ENCODE measurements at regions not wholly inside any gene's neighbourhood (a gene's known extent, or its start where the extent isn't known, plus 50 kb on each side); places are given as distances from the start of the nearest gene placed in this dataset.

GRCh38 chr10:9645928-9646600 lies 1371.6 kb upstream of the CELF2 start:
- no peak overlapping the region for H3K27ac Mint-ChIP-seq
- DNase-seq = no peak
- H3K9me3 Mint-ChIP-seq = peaks cover 22% of the 10 kb centered on the region
- H3K4me1 Mint-ChIP-seq = no peaks in the 10 kb centered on the region
- no peak overlapping the region for H3K4me3 Mint-ChIP-seq
- TF ChIP-seq CTCF (IDR thresholded peaks at IDR 0.05) = no peak
- H3K36me3 Mint-ChIP-seq (ENCODE audit: low read depth) = no peaks in the 10 kb centered on the region
- no peaks in the 10 kb centered on the region for H3K27me3 Mint-ChIP-seq (ENCODE audit: low read depth, poor library complexity)

GRCh38 chr10:9654261-9654660 lies 1363.4 kb upstream of the CELF2 start:
- H3K4me1 Mint-ChIP-seq = no peaks in the 10 kb centered on the region
- H3K27ac Mint-ChIP-seq = no peak overlapping the region
- TF ChIP-seq CTCF (IDR thresholded peaks at IDR 0.05) = no peak
- peaks cover 14% of the 10 kb centered on the region for H3K9me3 Mint-ChIP-seq
- H3K4me3 Mint-ChIP-seq = no peak overlapping the region
- no peak for DNase-seq
- no peaks in the 10 kb centered on the region for H3K36me3 Mint-ChIP-seq (ENCODE audit: low read depth)
- H3K27me3 Mint-ChIP-seq (ENCODE audit: low read depth, poor library complexity) = no peaks in the 10 kb centered on the region

GRCh38 chr10:9656386-9656785 lies 1361.3 kb upstream of the CELF2 start:
- no peak for TF ChIP-seq CTCF (IDR thresholded peaks at IDR 0.05)
- DNase-seq = no peak
- Mint-ChIP-seq H3K4me3 (no peak overlapping the region), H3K4me1 (no peaks in the 10 kb centered on the region), H3K27ac (no peak overlapping the region), H3K36me3 (ENCODE audit: low read depth) (no peaks in the 10 kb centered on the region), H3K9me3 (peaks cover 14% of the 10 kb centered on the region), H3K27me3 (ENCODE audit: low read depth, poor library complexity) (no peaks in the 10 kb centered on the region)

GRCh38 chr10:9656996-9657395 lies 1360.7 kb upstream of the CELF2 start:
- Mint-ChIP-seq H3K27me3 (ENCODE audit: low read depth, poor library complexity) (no peaks in the 10 kb centered on the region), H3K4me3 (no peak overlapping the region), H3K4me1 (no peaks in the 10 kb centered on the region)

GRCh38 chr10:9657530-9657929 lies 1360.1 kb upstream of the CELF2 start:
- Mint-ChIP-seq H3K4me1 (no peaks in the 10 kb centered on the region), H3K9me3 (peaks cover 13% of the 10 kb centered on the region), H3K4me3 (no peak overlapping the region), H3K36me3 (ENCODE audit: low read depth) (no peaks in the 10 kb centered on the region), H3K27ac (no peak overlapping the region), H3K27me3 (ENCODE audit: low read depth, poor library complexity) (no peaks in the 10 kb centered on the region)
- DNase-seq = no peak
- TF ChIP-seq CTCF (IDR thresholded peaks at IDR 0.05) = no peak

More at GRCh38 chr10:9656996-9657395, 1360.7 kb upstream of the CELF2 start:
- H3K9me3 Mint-ChIP-seq = peaks cover 14% of the 10 kb centered on the region
- no peak overlapping the region for H3K27ac Mint-ChIP-seq
- TF ChIP-seq CTCF (IDR thresholded peaks at IDR 0.05) = no peak
- no peak for DNase-seq
- no peaks in the 10 kb centered on the region for H3K36me3 Mint-ChIP-seq (ENCODE audit: low read depth)

GRCh38 chr10:9668411-9668810 lies 1349.3 kb upstream of the CELF2 start:
- Mint-ChIP-seq H3K4me1 (no peaks in the 10 kb centered on the region), H3K27me3 (ENCODE audit: low read depth, poor library complexity) (peaks cover 4% of the 10 kb centered on the region), H3K9me3 (no peaks in the 10 kb centered on the region), H3K27ac (no peak overlapping the region), H3K36me3 (ENCODE audit: low read depth) (no peaks in the 10 kb centered on the region), H3K4me3 (no peak overlapping the region)
- no peak for TF ChIP-seq CTCF (IDR thresholded peaks at IDR 0.05)
- no peak for DNase-seq

Measured in nephron progenitor cell (in vitro differentiated cells).